ENCODE measurements at regions not wholly inside any gene's neighbourhood (a gene's known extent, or its start where the extent isn't known, plus 50 kb on each side); places are given as distances from the start of the nearest gene placed in this dataset.
A peak's percentile ranks its signal among the peaks of the same experiment; 100 is the strongest.

DNA sequence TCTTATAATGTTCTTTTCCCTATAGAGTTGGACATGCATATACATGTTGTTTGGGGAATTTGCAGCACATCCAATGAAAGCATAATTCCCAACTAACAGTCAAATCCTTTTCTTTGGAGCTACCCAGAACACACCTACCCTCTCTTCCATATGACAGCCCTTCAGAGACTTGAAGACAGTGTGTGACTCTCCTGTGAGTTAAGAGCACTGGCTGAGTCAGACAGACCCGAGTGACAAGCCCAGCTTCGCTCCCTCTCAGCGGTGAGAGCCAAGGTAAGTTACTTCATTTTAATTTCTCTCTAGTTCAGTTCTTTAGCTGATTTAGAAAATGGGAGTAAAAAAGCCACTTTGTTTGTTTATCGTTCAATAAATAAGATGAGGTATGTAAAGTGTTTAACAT lies 86.3 kb downstream of the RTL9 start:
- Histone ChIP-seq H3K27ac (no peak overlapping the region), H3K36me3 (no peaks in the 10 kb centered on the region), H3K4me1 (no peaks in the 10 kb centered on the region), H3K4me3 (no peak overlapping the region), H3K9me3 (no peaks in the 10 kb centered on the region), H3K27me3 (no peaks in the 10 kb centered on the region)
- TF ChIP-seq, protein P1, sequence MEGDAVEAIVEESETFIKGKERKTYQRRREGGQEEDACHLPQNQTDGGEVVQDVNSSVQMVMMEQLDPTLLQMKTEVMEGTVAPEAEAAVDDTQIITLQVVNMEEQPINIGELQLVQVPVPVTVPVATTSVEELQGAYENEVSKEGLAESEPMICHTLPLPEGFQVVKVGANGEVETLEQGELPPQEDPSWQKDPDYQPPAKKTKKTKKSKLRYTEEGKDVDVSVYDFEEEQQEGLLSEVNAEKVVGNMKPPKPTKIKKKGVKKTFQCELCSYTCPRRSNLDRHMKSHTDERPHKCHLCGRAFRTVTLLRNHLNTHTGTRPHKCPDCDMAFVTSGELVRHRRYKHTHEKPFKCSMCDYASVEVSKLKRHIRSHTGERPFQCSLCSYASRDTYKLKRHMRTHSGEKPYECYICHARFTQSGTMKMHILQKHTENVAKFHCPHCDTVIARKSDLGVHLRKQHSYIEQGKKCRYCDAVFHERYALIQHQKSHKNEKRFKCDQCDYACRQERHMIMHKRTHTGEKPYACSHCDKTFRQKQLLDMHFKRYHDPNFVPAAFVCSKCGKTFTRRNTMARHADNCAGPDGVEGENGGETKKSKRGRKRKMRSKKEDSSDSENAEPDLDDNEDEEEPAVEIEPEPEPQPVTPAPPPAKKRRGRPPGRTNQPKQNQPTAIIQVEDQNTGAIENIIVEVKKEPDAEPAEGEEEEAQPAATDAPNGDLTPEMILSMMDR (IDR thresholded peaks at IDR 0.05): no peak
- ATAC-seq (no peak), DNase-seq (no peak)
- intact Hi-C loops (cut with DNase I): no loop called here

DNA sequence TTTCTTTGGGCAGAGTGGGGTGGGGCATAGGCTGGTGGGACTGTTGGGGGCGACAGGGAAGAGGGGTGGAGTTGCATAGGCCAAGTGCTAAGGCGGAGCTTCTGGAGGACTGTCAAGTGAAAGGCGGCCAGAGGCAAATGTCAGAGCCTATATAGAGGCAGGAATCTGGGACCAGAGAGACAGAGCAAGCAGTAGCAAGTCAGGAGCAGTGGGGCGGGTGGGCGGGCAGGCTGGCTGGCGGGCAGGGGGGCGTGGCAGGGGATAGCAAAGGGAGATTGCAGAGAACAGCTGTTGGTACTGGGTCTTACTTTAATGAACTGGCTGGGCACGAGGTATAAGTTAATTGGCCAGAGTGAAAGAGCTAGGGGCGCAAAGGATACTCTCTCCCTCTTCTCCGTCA lies 89.8 kb downstream of the RTL9 start:
- intact Hi-C loops (cut with DNase I): no loop called here
- H3K9me3 ChIP-seq: no peaks in the 10 kb centered on the region
- H3K27ac ChIP-seq: no peak overlapping the region
- H3K4me1 ChIP-seq: no peaks in the 10 kb centered on the region
- H3K4me3 ChIP-seq: no peak overlapping the region
- DNase-seq (no peak), ATAC-seq (no peak)
- H3K27me3 ChIP-seq: no peaks in the 10 kb centered on the region
- no peaks in the 10 kb centered on the region for H3K36me3 ChIP-seq
- TF ChIP-seq, protein P1 (IDR thresholded peaks at IDR 0.05): no peak

DNA sequence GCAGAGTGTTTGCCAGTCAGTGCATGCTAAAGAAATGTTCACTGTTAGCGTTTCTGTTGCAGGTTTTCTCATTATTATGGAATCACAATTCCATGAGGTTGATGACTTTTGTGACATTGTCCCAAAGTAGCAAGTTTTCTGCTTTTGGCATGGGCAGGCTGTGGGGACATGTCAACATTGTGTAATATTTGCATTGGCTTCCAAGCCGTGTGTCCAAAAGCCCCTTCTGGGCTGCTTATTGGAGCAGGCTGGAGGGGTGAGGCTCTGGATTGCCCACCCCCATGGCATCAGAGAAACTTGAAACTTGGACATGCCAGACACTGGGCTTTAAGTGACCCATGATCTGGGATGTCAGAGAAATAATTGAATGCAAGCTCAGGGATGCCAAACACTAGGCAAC lies 90.7 kb downstream of the RTL9 start:
- no peak overlapping the region for H3K4me3 ChIP-seq
- TF ChIP-seq, protein P1 (IDR thresholded peaks at IDR 0.05): no peak
- no peak for DNase-seq

DNA sequence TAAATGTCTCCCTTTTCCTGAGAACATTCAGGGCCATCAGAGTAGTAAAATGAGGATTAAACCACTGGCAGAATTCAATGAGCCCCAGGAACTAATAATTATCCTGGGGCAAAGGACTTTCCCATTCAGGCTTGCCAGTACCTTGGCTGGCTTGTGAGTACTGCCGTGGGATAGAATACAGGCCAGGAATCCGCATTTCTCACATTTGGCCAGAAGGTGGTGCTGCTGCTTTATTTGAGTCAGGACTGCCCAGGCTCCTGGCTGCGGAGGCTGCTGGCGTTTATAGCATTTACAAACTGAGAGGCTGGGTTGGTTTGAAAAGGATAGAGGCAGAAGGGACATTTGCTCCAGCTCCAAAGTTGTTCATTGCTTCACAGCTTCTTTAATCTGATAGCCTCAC lies 91.4 kb downstream of the RTL9 start:
- no peak overlapping the region for H3K27ac ChIP-seq
- no peak overlapping the region for H3K4me3 ChIP-seq
- no peaks in the 10 kb centered on the region for H3K36me3 ChIP-seq
- intact Hi-C loops (cut with DNase I): loop anchor here (5.0 kb wide), 1 partner anchor 402 kb away; no protein-coding TSS in a partner anchor
- TF ChIP-seq, protein P1 (IDR thresholded peaks at IDR 0.05): peak; percentile 62
- no peaks in the 10 kb centered on the region for H3K9me3 ChIP-seq
- peak; percentile 94 for ATAC-seq
- peak; percentile 68 for DNase-seq
- no peaks in the 10 kb centered on the region for H3K4me1 ChIP-seq
- no peaks in the 10 kb centered on the region for H3K27me3 ChIP-seq

More for the DNA sequence above, 90.7 kb downstream of the RTL9 start:
- intact Hi-C loops (cut with DNase I): no loop called here
- H3K9me3 ChIP-seq: no peaks in the 10 kb centered on the region
- H3K4me1 ChIP-seq: no peaks in the 10 kb centered on the region
- H3K27me3 ChIP-seq: no peaks in the 10 kb centered on the region
- no peaks in the 10 kb centered on the region for H3K36me3 ChIP-seq
- H3K27ac ChIP-seq: no peak overlapping the region
- no peak for ATAC-seq

DNA sequence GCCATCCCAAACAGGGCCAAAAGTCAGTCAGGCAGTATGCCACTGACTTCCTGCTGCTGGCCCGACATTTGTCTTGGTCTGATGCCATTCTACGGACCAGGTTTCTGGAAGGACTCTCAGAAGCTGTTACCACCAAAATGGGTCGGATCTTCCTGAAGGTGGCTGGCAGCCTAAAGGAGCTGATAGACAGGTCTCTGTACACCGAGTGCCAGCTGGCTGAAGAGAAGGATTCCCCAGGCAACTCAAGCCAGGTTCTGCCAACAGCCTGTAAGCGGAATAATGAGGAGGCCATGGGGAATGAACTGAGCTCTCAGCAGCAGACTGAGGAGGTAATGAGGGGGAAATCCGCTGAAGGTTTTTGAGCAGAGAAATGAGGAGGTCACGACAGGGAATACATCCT lies 95.7 kb downstream of the RTL9 start:
- Histone ChIP-seq H3K36me3 (no peaks in the 10 kb centered on the region), H3K4me1 (no peaks in the 10 kb centered on the region), H3K27me3 (no peaks in the 10 kb centered on the region), H3K27ac (no peak overlapping the region), H3K4me3 (no peak overlapping the region), H3K9me3 (no peaks in the 10 kb centered on the region)
- ATAC-seq: no peak
- DNase-seq: no peak
- intact Hi-C loops (cut with DNase I): loop anchor here (5.0 kb wide), 1 partner anchor 398 kb away; no protein-coding TSS in a partner anchor
- TF ChIP-seq, protein P1 (IDR thresholded peaks at IDR 0.05): no peak

DNA sequence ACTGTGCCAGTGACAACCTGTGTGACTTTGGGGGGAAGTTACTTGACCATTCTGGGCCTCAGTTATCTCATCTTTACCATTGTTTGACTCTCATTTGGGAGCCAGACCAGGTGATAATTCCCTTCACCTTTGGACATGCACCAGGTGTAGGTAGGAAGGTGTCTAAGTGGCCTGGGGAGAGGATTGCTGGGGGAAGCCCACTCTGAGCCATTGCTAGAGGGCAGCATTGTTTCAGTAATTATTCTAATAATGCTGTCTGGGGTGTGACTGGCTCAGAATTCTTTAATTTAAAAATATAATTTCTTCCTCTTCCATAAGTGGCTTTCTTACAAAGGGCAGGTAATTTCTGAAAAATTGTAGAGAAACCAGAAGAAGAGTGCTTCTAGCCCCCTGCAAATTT lies 104.3 kb downstream of the RTL9 start:
- Histone ChIP-seq H3K4me1 (no peaks in the 10 kb centered on the region), H3K27ac (no peak overlapping the region), H3K36me3 (no peaks in the 10 kb centered on the region), H3K9me3 (no peaks in the 10 kb centered on the region), H3K4me3 (no peak overlapping the region), H3K27me3 (no peaks in the 10 kb centered on the region)
- DNase-seq (no peak), ATAC-seq (no peak)
- intact Hi-C loops (cut with DNase I): no loop called here
- TF ChIP-seq, protein P1 (IDR thresholded peaks at IDR 0.05): no peak
